Right ventricle myocardium inferior (tissue), 1 donor: ENCODE measurements at regions not wholly inside any gene's neighbourhood (a gene's known extent, or its start where the extent isn't known, plus 50 kb on each side); places are given as distances from the start of the nearest gene placed in this dataset.
A peak's percentile ranks its signal among the peaks of the same experiment; 100 is the strongest.
"Not testable (repeated sequence)": the region's sequence is repeated elsewhere in the genome, so short reads cannot be mapped to it uniquely, and the experiment has no call there.

Source experiments
- ATAC-seq: fragments of 200-7000 bp; cut with Tn5 transposase; one replicate; pipeline ENCODE4 v1.9.1; 2020; ENCODE audit warnings: mild to moderate bottlenecking, moderate library complexity
- DNase-seq: peaks from one replicate; pipeline ENCODE4 v3.0.0; 2021; ENCODE audit errors: missing footprints
- intact Hi-C: fragments of 100-400 bp; cut with DNase I; formaldehyde crosslinking; loops from one replicate; pipeline ENCODE4 v1.11.0; 2022
- donor health status: DM: no; HTN: yes; CAD: no; lungs with severe emphysema.

GRCh38 chr1:144140243-144140642, 168.5 kb upstream of the FAM72C start:
- ATAC-seq, DNase-seq, intact Hi-C loops: not testable (repeated sequence)

GRCh38 chr1:144105006-144105405, 133.2 kb upstream of the FAM72C start:
- peak; percentile 23 for DNase-seq
- intact Hi-C loops, ATAC-seq: not testable (repeated sequence)

- intact Hi-C loops, ATAC-seq: not testable (repeated sequence)
- DNase-seq = peak; percentile 90
These were observed 132.4 kb upstream of the FAM72C start for GRCh38 chr1:144104000-144104677.

GRCh38 chr1:144103156-144103880, 131.5 kb upstream of the FAM72C start:
- peak; percentile 87 for DNase-seq
- ATAC-seq, intact Hi-C loops: not testable (repeated sequence)

- intact Hi-C loops, ATAC-seq: not testable (repeated sequence)
- DNase-seq = peak; percentile 67
These were observed 130.4 kb upstream of the FAM72C start for GRCh38 chr1:144102046-144102745.

- intact Hi-C loops = no loop called here
- ATAC-seq = no peak
- DNase-seq = peak; percentile 78
These were observed 129.7 kb upstream of the FAM72C start for GRCh38 chr1:144101397-144102045.

GRCh38 chr1:144077167-144077841, 105.5 kb upstream of the FAM72C start:
- intact Hi-C loops, ATAC-seq: not testable (repeated sequence)
- peak; percentile 72 for DNase-seq

- DNase-seq = peak; percentile 17
- intact Hi-C loops, ATAC-seq: not testable (repeated sequence)
These were observed 104.9 kb upstream of the FAM72C start for GRCh38 chr1:144076646-144077045.

- DNase-seq, ATAC-seq, intact Hi-C loops: not testable (repeated sequence)
These were observed 98.7 kb upstream of the FAM72C start for GRCh38 chr1:144070394-144071053.

- intact Hi-C loops, ATAC-seq: not testable (repeated sequence)
These were observed 95.3 kb upstream of the FAM72C start for GRCh38 chr1:144067042-144067441.

GRCh38 chr1:144066071-144066813, 94.5 kb upstream of the FAM72C start:
- ATAC-seq = peak; percentile 57
- intact Hi-C loops, DNase-seq: not testable (repeated sequence)

More at GRCh38 chr1:144067042-144067441, 95.3 kb upstream of the FAM72C start:
- not testable (repeated sequence) for DNase-seq

- DNase-seq, intact Hi-C loops: not testable (repeated sequence)
- peak; percentile 96 for ATAC-seq
These were observed 93.7 kb upstream of the FAM72C start for GRCh38 chr1:144065299-144066060.

GRCh38 chr1:144049365-144049764, 77.6 kb upstream of the FAM72C start:
- DNase-seq, intact Hi-C loops: not testable (repeated sequence)
- peak; percentile 60 for ATAC-seq

GRCh38 chr1:144046645-144047044, 74.9 kb upstream of the FAM72C start:
- intact Hi-C loops, DNase-seq, ATAC-seq: not testable (repeated sequence)

GRCh38 chr1:144045751-144046546, 74.2 kb upstream of the FAM72C start:
- intact Hi-C loops, ATAC-seq, DNase-seq: not testable (repeated sequence)
